SH-SY5Y (cell line): ENCODE measurements at regions not wholly inside any gene's neighbourhood (a gene's known extent, or its start where the extent isn't known, plus 50 kb on each side); places are given as distances from the start of the nearest gene placed in this dataset.

ENCODE experiments used
- GATA2 ChIP-seq: IDR thresholded peaks from 2 replicates; pipeline ENCODE4 v1.6.1; 2011; ENCODE audit warnings: mild to moderate bottlenecking, low read depth, low read length
- GATA3 ChIP-seq: IDR thresholded peaks from 2 replicates; pipeline ENCODE4 v1.6.1; 2011; ENCODE audit warnings: low read depth, mild to moderate bottlenecking, low read length, moderate library complexity

DNA sequence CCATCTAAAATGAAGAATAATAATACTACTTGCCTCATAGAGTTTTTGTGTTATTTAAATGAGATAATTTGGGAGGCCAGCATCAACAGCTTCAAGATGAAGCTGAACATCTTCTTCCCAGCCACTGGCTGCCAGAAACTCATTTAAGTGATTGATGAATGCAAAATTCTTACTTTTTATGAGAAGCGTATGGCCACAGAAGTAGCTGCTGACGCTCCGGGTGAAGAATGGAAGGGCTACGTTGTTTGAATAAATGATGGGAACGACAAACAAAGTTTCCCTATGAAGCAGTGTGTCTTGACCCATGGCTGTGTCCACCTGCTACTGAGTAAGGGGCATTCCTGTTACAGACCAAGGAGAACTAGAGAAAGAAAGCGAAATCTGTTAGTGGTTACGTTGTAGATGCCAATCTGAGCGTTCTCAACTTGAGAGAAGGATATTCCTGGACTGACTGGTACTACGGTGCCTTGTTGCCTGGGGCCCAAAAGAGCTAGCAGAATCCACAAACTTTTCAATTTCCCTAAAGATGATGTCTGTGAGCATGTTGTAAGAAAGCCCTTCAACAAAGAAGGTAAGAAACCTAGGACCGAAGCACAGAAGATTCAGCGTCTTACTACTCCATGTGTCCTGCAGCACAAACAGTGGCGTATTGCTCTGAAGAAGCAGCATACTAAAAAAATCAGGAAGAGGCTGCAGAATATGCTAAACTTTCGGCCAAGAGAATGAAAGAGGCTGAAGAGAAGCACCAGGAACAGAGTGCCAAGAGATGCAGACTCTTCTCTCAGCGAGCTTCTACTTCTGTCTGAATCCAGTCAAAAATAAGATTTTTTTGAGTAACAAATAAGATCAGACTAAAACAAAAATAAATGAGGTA lies 100.0 kb upstream of the LRIG3 start:
- TF ChIP-seq GATA3 (no peak), GATA2 (no peak)

DNA sequence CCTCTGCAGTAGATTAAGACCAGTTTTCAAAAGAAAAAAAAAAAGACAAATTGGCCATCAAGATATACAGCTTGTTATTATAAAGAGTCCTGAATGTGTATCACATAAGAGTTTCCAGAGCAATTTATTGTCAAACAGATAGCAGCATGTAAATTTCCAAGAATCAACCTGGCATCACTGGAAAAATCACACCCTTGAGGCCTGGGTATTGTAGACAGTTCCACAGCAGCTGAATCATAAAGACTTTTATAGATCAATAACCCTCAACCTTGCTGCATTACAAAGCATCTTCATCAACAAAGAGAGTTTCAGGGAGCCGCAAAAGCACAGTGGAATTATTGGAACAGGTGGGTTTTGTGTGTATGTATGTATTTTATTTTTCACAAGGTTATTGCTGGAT lies 94.6 kb upstream of the LRIG3 start:
- TF ChIP-seq GATA2, result no peak
- TF ChIP-seq GATA3, result no peak

DNA sequence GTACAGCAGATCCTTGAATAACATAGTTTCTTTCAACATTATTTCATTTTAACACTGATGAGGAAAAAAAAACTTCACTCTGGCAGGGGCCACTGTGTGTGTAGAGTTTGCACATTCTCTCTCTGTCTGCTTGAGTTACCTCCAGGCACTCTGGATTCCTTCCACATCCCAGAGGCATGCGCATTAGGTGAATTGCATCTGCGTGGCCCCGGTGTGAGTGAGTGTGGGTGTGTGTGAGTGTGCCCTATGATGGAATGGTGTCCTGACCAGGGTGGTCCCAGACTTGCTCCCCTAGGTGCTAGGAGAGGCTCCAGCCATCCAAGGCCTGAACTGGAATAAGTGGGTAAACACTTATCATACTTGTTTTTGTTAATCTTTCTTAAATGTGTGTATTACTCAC lies 90.6 kb upstream of the LRIG3 start:
- TF ChIP-seq GATA3 (no peak), GATA2 (no peak)

- no peak for TF ChIP-seq GATA3
- no peak for TF ChIP-seq GATA2
Observed at GRCh38 chr12:59010118-59010517, 89.8 kb upstream of the LRIG3 start.

DNA sequence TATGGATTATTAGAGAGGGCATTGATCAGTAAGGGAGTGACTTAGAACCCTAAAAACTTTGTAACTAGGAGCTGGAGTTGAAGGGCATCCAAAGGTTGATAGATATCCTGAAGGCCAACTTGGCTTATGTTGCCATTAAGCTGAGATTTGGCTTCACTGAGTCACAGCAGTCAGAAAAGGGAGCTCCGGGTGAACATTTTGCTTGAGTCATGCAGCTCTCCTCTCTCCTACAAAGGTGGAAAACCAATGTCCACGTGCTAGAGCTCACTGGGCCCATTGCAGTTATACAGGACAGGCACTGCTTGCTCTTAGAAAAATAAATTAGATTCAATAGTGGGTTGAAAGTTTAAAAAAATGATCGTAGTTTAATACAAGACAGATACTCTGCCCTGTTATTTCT lies 87.3 kb upstream of the LRIG3 start:
- TF ChIP-seq GATA3, result no peak
- no peak for TF ChIP-seq GATA2

DNA sequence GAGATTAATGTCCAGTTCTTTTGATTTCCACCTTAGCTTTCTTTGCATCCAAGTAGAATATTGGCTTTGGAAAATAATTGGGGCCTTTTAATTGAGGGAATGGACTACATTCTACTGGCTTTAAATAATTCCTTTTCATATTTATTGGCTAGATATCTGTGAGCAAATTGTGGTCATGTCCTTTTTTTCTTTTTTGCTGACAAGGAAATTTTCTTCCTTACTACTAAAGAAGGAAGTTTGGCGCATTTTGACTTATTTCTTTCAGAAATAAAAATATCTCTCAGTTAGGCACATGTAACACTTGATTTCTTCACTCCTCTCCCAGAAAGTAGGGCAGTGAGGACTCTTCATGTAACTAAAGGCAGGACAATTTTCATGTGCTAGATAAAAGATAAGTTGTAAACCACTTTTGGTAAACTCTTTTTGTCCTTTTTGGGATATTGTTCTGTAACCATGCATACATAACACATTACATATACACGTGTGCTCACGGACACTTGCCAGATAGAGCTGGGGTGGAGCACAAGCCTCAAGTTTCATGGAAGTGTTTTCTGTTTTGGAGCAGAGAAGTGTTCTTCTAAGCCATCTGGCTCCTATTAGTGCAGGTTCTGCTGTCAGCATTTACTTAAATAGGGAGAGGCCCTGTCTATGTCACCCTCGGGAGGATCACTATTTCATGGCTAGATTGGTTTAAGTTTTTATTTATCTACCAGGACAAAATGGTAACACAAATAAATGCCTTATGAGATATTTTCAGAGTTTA lies 85.1 kb upstream of the LRIG3 start:
- TF ChIP-seq GATA3 (no peak), GATA2 (no peak)

DNA sequence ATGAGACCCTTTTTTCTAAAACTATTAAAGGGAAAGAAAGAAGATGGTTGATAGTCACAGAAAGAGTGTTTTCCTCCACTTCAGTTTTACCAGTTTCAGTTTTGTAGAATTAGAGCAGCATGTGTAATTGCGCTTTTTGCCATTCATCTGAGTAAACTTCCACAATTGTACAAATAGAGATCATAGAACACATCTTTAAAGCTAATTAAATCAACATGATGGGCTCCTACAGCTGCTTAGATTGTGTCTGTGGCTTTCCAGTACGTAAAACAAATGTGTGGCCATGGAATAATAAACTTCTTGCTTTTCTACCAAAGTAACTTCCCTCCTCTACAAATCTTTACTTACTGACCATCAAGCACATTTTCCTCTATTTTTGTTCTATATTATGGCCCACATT lies 84.2 kb upstream of the LRIG3 start:
- no peak for TF ChIP-seq GATA2
- no peak for TF ChIP-seq GATA3

DNA sequence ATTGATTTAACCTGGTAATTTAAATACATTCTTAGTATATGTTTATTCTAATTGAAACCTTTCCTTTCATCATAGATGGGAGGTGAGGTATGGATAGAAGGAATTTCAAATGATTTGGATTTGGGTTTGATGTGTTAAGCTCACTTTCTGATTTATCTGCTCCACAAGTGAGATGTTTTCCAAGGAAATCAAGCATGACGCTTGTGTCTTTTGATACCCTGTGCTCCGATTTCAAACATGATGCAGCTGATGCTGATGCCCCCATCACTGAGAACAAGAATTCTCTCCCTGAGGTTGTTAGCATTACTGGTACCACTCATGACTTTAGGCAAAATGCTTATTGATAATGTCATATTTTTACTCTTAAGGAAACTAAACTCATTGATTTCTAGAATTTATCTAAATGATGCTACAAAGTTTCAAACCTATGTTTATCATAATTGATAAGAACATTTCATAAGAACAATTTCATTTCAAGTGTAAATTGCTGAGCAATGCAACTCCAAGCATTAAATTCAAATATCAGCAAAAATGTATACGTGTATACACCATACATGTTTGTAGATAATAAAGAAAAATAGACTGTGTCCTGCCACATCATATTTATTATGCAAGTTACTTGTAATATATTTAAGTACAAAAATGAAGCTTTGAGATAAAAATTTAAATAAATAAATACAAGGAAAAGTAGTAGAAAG lies 75.5 kb upstream of the LRIG3 start:
- no peak for TF ChIP-seq GATA3
- no peak for TF ChIP-seq GATA2

DNA sequence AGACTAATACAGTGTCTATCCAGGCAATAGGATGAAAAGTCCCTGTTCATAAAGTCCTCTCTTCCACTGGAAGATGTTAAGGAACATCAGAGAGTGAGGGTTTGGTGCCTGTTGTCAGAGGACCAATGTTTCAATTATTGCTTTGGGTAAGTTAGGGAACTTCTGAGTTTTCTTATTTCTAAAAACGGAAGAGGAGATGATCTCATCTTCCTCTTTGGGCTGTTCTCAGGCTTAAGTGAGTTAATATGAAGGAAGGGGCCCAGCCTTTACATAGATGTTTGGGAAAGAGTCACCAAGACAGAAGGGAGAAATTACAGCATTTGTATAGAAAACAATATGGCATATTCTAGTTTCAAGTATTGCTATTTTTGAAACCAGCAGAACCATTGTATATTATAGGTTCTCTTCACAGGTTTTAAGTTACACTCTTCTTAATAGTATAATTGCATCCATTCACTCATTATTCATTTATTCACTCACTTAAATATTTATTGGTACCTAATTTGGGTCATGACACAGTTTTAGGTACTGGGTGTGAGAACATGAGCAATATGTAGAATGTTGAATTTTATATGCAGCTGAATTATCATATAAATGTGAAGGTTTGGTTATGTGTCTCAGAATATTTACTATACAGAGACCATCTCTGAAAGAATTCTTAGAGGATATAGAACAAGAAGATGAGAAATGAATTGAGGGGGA lies 68.5 kb upstream of the LRIG3 start:
- TF ChIP-seq GATA2 (no peak), GATA3 (no peak)

DNA sequence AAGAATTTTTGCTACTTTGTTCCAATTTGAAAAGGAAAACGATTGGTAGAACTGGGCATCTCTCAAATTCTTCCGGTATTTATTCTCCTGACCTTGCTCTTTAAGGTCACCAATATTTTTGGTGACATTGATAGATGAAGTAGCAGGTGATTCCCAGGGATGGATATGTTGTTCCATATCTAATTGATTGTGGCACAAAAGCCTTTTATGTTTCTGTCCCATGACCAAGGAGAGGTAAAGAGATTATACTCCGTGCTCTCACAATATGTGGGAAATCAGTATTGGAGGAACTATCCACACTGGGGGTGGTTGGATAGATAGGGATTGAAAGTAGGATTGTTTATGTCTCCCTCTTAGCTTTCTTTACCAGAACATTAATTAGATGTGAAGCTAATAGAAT lies 61.7 kb upstream of the LRIG3 start:
- TF ChIP-seq GATA2 (no peak), GATA3 (no peak)

DNA sequence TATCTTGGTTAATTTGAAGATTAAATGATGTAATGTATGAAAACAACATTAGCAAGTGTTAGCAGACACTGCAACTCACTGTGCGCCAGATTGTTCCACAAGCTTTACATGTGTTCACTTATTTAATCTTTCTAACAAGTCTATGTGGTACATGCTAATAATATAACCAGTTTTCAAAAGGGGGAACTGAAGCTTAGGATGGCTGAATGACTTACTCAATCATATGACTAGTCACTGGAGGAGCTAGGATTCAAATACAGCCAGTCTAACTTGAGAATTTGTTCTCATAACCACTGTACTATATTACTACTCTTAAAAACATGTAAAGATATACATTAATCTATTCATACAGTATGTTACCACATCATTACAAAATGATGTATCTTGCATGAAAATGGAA lies 60.5 kb upstream of the LRIG3 start:
- TF ChIP-seq GATA2 (no peak), GATA3 (no peak)

GRCh38 chr12:58978717-58979116 lies 58.4 kb upstream of the LRIG3 start:
- TF ChIP-seq GATA2 (no peak), GATA3 (no peak)

DNA sequence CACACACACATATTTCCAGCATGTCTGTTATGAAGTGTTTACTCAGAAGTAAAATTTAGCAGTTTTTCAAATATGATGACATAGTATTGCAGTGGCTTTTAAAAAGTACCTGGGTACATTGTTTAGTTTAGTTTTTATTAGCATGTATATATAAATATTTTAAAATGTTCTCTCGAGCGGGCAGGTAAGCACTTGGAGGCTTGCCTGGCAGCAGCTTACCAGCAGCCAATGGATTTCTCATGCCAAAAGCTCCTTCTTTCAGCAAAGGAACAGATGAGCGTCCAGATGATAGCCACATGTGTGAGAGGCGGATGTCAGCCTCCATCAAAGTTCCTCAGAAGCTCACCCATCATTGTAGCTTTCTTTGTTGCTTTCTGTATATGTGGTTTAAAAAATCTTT lies 57.2 kb upstream of the LRIG3 start:
- TF ChIP-seq GATA2, result no peak
- no peak for TF ChIP-seq GATA3

- no peak for TF ChIP-seq GATA3
- TF ChIP-seq GATA2, result no peak
Observed at GRCh38 chr12:58976146-58976545, 55.8 kb upstream of the LRIG3 start.
